Trophoblast cell (in vitro differentiated cells and primary cell): ENCODE measurements at regions not wholly inside any gene's neighbourhood (a gene's known extent, or its start where the extent isn't known, plus 50 kb on each side); places are given as distances from the start of the nearest gene placed in this dataset.

Experiments used
- DNase-seq, 2 donors: peaks; one replicate each; pipeline ENCODE4 v3.0.0-alpha.2; 2016
- H2AFZ ChIP-seq: 2 replicates; pipeline ENCODE4 v1.6.1; 2013; ENCODE audit warnings: low read length, moderate library complexity, mild to moderate bottlenecking; ENCODE audit not compliant: insufficient read depth, poor library complexity
- H2AK5ac ChIP-seq: 2 replicates; pipeline ENCODE4 v1.6.1; 2013; ENCODE audit warnings: mild to moderate bottlenecking, low read length
- H2BK120ac ChIP-seq: 2 replicates; pipeline ENCODE4 v1.6.1; 2013; ENCODE audit warnings: low read length, mild to moderate bottlenecking, moderate library complexity; ENCODE audit not compliant: insufficient read depth, poor library complexity
- H2BK12ac ChIP-seq: 2 replicates; pipeline ENCODE4 v1.6.1; 2013; ENCODE audit warnings: mild to moderate bottlenecking, low read length, moderate library complexity
- H2BK5ac ChIP-seq: 2 replicates; pipeline ENCODE4 v1.6.1; 2013; ENCODE audit warnings: low read length, low read depth, moderate library complexity, mild to moderate bottlenecking; ENCODE audit not compliant: poor library complexity
- H3K14ac ChIP-seq: 2 replicates; pipeline ENCODE4 v1.6.1; 2013; ENCODE audit warnings: mild to moderate bottlenecking, low read length
- H3K18ac ChIP-seq: 2 replicates; pipeline ENCODE4 v1.6.1; 2013; ENCODE audit warnings: mild to moderate bottlenecking, low read length
- H3K23ac ChIP-seq: 2 replicates; pipeline ENCODE4 v1.6.1; 2013; ENCODE audit warnings: low read length
- H3K27ac ChIP-seq: 2 replicates; pipeline ENCODE4 v1.5.1; 2013; ENCODE audit warnings: low read depth, mild to moderate bottlenecking, inconsistent platforms, low read length, moderate library complexity
- H3K27me3 ChIP-seq: 2 replicates; pipeline ENCODE4 v1.6.1; 2013; ENCODE audit warnings: inconsistent platforms, mild to moderate bottlenecking, low read length, moderate library complexity; ENCODE audit not compliant: insufficient read depth
- H3K36me3 ChIP-seq, 2 experiments: 1 replicate in 1 of 2; 2 replicates in 1 of 2; pipeline ENCODE4 v1.6.1; 2013; ENCODE audit warnings: low read length in 2 of 2, mild to moderate bottlenecking in 2 of 2, moderate library complexity in 1 of 2; ENCODE audit not compliant: insufficient read depth in 2 of 2, control insufficient read depth in 1 of 2
- H3K4ac ChIP-seq: 2 replicates; pipeline ENCODE4 v1.6.1; 2013; ENCODE audit warnings: low read depth, mild to moderate bottlenecking, low read length, moderate library complexity
- H3K4me1 ChIP-seq, 2 experiments: 1 replicate in 1 of 2; 2 replicates in 1 of 2; pipeline ENCODE4 v1.6.1; 2013; ENCODE audit warnings: low read length in 2 of 2, mild to moderate bottlenecking in 2 of 2, moderate library complexity in 1 of 2; ENCODE audit not compliant: insufficient read depth in 2 of 2, control insufficient read depth in 1 of 2
- H3K4me2 ChIP-seq: 2 replicates; pipeline ENCODE4 v1.6.1; 2013; ENCODE audit warnings: inconsistent platforms, mild to moderate bottlenecking, low read length, moderate library complexity
- H3K4me3 ChIP-seq: 2 replicates; pipeline ENCODE4 v1.5.1; 2013; ENCODE audit warnings: mild to moderate bottlenecking, low read depth, low read length, inconsistent platforms
- H3K79me1 ChIP-seq: one replicate; pipeline ENCODE4 v1.6.1; 2013; ENCODE audit warnings: low read length
- H3K79me2 ChIP-seq: 2 replicates; pipeline ENCODE4 v1.6.1; 2013; ENCODE audit warnings: low read length, mild to moderate bottlenecking; ENCODE audit not compliant: control insufficient read depth, insufficient read depth, poor library complexity
- H3K9ac ChIP-seq: 2 replicates; pipeline ENCODE4 v1.6.1; 2013; ENCODE audit warnings: mild to moderate bottlenecking, low read length
- H3K9me3 ChIP-seq: 2 replicates; pipeline ENCODE4 v1.6.1; 2013; ENCODE audit warnings: low read depth, mild to moderate bottlenecking, control low read depth, inconsistent platforms, low read length; ENCODE audit not compliant: insufficient read depth
- H4K12ac ChIP-seq: 2 replicates; pipeline ENCODE4 v1.6.1; 2013; ENCODE audit warnings: low read depth, mild to moderate bottlenecking, low read length, moderate library complexity
- H4K8ac ChIP-seq: 2 replicates; pipeline ENCODE4 v1.6.1; 2013; ENCODE audit warnings: low read depth, mild to moderate bottlenecking, low read length, moderate library complexity
- H4K91ac ChIP-seq: one replicate; pipeline ENCODE4 v1.6.1; 2013; ENCODE audit warnings: low read depth, mild to moderate bottlenecking, low read length, moderate library complexity
- WGBS: extraction: QIAGEN DNeasy Blood & Tissue Kit; methylation state at CpG from one replicate; pipeline ENCODE4 v1.1.7; 2013; ENCODE audit warnings: missing lambda C conversion rate; ENCODE audit not compliant: insufficient read length, insufficient coverage; ENCODE audit errors: extremely low coverage; 5-methylcytosine and 5-hydroxymethylcytosine counted together

GRCh38 chr20:5467086-5467485 lies 143.7 kb downstream of the GPCPD1 start:
- Histone ChIP-seq H2BK5ac (no peak overlapping the region), H2AK5ac (no peak overlapping the region), H3K27me3 (no peaks in the 10 kb centered on the region), H3K27ac (no peak overlapping the region), H2BK120ac (no peak overlapping the region), H3K4me3 (no peak overlapping the region), H3K4ac (no peak overlapping the region), H4K12ac (no peak overlapping the region), H4K91ac (no peak overlapping the region), H4K8ac (no peak overlapping the region), H3K23ac (no peak overlapping the region), H3K14ac (no peak overlapping the region), H3K79me1 (no peaks in the 10 kb centered on the region), H3K9me3 (peaks cover 10% of the 10 kb centered on the region), H3K36me3 (no peaks in the 10 kb centered on the region), H3K79me2 (no peaks in the 10 kb centered on the region), H3K4me1 (no peaks in the 10 kb centered on the region), H2AFZ (no peak overlapping the region), H3K9ac (no peak overlapping the region), H2BK12ac (no peak overlapping the region), H3K4me2 (no peak overlapping the region), H3K18ac (no peak overlapping the region)
- WGBS: no CpG with 5 or more reads among the region's 3 CpGs
- no peak for DNase-seq

GRCh38 chr20:5465604-5465927 lies 145.2 kb downstream of the GPCPD1 start:
- no peak overlapping the region for H3K4me2 ChIP-seq
- H4K12ac ChIP-seq: no peak overlapping the region
- H3K36me3 ChIP-seq: no peaks in the 10 kb centered on the region
- H3K27me3 ChIP-seq: no peaks in the 10 kb centered on the region
- no peak overlapping the region for H4K91ac ChIP-seq
- H3K9me3 ChIP-seq: peaks cover 10% of the 10 kb centered on the region
- H3K4me1 ChIP-seq: no peaks in the 10 kb centered on the region
- H3K79me2 ChIP-seq: no peaks in the 10 kb centered on the region
- no peak overlapping the region for H2AFZ ChIP-seq
- WGBS: no CpG with 5 or more reads among the region's 5 CpGs
- H3K4ac ChIP-seq: no peak overlapping the region
- no peak overlapping the region for H3K18ac ChIP-seq
- H3K27ac ChIP-seq: no peak overlapping the region
- H3K4me3 ChIP-seq: no peak overlapping the region
- no peak for DNase-seq
- H4K8ac ChIP-seq: no peak overlapping the region
- no peak overlapping the region for H3K14ac ChIP-seq
- no peak overlapping the region for H2BK120ac ChIP-seq
- H3K79me1 ChIP-seq: no peaks in the 10 kb centered on the region
- H2BK12ac ChIP-seq: no peak overlapping the region
- no peak overlapping the region for H2AK5ac ChIP-seq
- H2BK5ac ChIP-seq: no peak overlapping the region
- H3K9ac ChIP-seq: no peak overlapping the region
- no peak overlapping the region for H3K23ac ChIP-seq

- H2BK12ac ChIP-seq: no peak overlapping the region
- no peak overlapping the region for H3K4me3 ChIP-seq
- no peak overlapping the region for H3K23ac ChIP-seq
- no peak overlapping the region for H2BK120ac ChIP-seq
- H3K79me1 ChIP-seq: no peaks in the 10 kb centered on the region
- no peak overlapping the region for H2AFZ ChIP-seq
- no peak overlapping the region for H3K4me2 ChIP-seq
- no peak overlapping the region for H4K12ac ChIP-seq
- no peak overlapping the region for H3K9ac ChIP-seq
- H3K9me3 ChIP-seq: peaks cover 10% of the 10 kb centered on the region
- H4K8ac ChIP-seq: no peak overlapping the region
- H3K4ac ChIP-seq: no peak overlapping the region
- H3K27ac ChIP-seq: no peak overlapping the region
- H3K27me3 ChIP-seq: no peaks in the 10 kb centered on the region
- H3K14ac ChIP-seq: no peak overlapping the region
- no peaks in the 10 kb centered on the region for H3K36me3 ChIP-seq
- no peaks in the 10 kb centered on the region for H3K4me1 ChIP-seq
- no peak for DNase-seq
- no peak overlapping the region for H4K91ac ChIP-seq
- H3K18ac ChIP-seq: no peak overlapping the region
- no CpG with 5 or more reads among the region's 23 CpGs for WGBS
- no peak overlapping the region for H2AK5ac ChIP-seq
- H3K79me2 ChIP-seq: no peaks in the 10 kb centered on the region
- no peak overlapping the region for H2BK5ac ChIP-seq
Observed at GRCh38 chr20:5464901-5465603, 145.8 kb downstream of the GPCPD1 start.

GRCh38 chr20:5463007-5463686 lies 146.4 kb upstream of the PROKR2 start:
- Histone ChIP-seq H3K4me2 (no peak overlapping the region), H3K4ac (no peak overlapping the region), H3K4me3 (no peak overlapping the region), H3K4me1 (no peaks in the 10 kb centered on the region), H2AK5ac (no peak overlapping the region), H2BK120ac (no peak overlapping the region), H4K91ac (no peak overlapping the region), H3K9me3 (peaks cover 10% of the 10 kb centered on the region), H3K27ac (no peak overlapping the region), H3K9ac (no peak overlapping the region), H2BK5ac (no peak overlapping the region), H2BK12ac (no peak overlapping the region), H3K79me1 (no peaks in the 10 kb centered on the region), H3K79me2 (no peaks in the 10 kb centered on the region), H2AFZ (no peak overlapping the region), H3K18ac (no peak overlapping the region), H3K27me3 (no peaks in the 10 kb centered on the region), H4K12ac (no peak overlapping the region), H3K14ac (no peak overlapping the region), H3K23ac (no peak overlapping the region), H3K36me3 (no peaks in the 10 kb centered on the region), H4K8ac (no peak overlapping the region)
- no peak for DNase-seq
- WGBS: no CpG with 5 or more reads among the region's 8 CpGs
